ENCODE measurements at regions not wholly inside any gene's neighbourhood (a gene's known extent, or its start where the extent isn't known, plus 50 kb on each side); places are given as distances from the start of the nearest gene placed in this dataset.

DNA sequence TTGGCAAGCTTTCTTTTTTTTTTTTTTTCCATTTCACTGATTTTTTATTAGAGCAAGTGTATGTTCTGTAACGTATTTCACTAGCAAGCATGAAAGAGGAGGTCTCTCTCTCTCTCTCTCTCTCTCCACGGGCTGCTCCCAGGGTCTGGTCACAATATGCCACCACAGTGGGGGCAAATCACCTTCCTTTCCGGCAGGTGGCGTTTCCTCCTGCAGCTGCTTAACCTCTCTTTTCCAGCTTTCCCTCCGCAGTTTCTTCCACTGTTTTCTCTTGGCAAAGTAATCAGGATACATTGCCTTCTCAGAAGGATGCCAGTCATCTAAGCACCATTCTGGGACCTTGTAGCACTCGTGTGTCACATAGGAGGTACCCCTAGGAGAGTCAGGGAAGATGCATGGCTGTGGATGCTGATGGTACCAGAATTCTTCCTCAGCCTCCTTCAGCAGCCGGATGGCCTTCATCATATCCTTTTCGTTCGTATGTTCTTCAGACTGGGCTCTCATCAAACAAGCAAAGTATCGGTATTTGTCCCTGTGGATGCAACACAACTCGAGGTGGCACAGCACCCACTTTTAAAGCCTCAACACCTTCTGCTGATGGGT is 197.3 kb upstream of the PODXL start:
- no peaks in the 10 kb centered on the region for H3K79me2 ChIP-seq (ENCODE audit: low read length)
- no peak overlapping the region for H3K4me3 ChIP-seq (ENCODE audit: low read length)
- H3K36me3 ChIP-seq (replicated peaks; ENCODE audit: low read depth, low read length), result no peaks in the 10 kb centered on the region
- no peaks in the 10 kb centered on the region for H3K9me3 ChIP-seq (ENCODE audit: insufficient read depth, low read length)
- H3K9ac ChIP-seq (ENCODE audit: low read length), result no peak overlapping the region
- H3K4me2 ChIP-seq (ENCODE audit: low read length), result no peak overlapping the region
- TF ChIP-seq CTCF (IDR thresholded peaks at IDR 0.05; ENCODE audit: low read depth, low read length) (peak; percentile 52), EZH2phosphoT487 (IDR thresholded peaks at IDR 0.05; ENCODE audit: low read depth) (no peak)
- H3K27me3 ChIP-seq (ENCODE audit: low read depth, low read length), result peaks cover 34% of the 10 kb centered on the region
- H3K4me1 ChIP-seq (ENCODE audit: low read length), result no peaks in the 10 kb centered on the region
- H4K20me1 ChIP-seq (ENCODE audit: insufficient read depth, low read length), result no peaks in the 10 kb centered on the region
- no peak overlapping the region for H2AFZ ChIP-seq (ENCODE audit: low read depth, low read length)
- no peak overlapping the region for H3K27ac ChIP-seq (ENCODE audit: low read length)

- Histone ChIP-seq H2AFZ (ENCODE audit: low read depth, low read length) (no peak overlapping the region), H3K4me2 (ENCODE audit: low read length) (no peak overlapping the region), H4K20me1 (ENCODE audit: insufficient read depth, low read length) (no peaks in the 10 kb centered on the region), H3K9me3 (ENCODE audit: insufficient read depth, low read length) (no peaks in the 10 kb centered on the region), H3K4me1 (ENCODE audit: low read length) (no peaks in the 10 kb centered on the region), H3K27ac (ENCODE audit: low read length) (no peak overlapping the region), H3K27me3 (ENCODE audit: low read depth, low read length) (peaks cover 19% of the 10 kb centered on the region), H3K36me3 (replicated peaks; ENCODE audit: low read depth, low read length) (no peaks in the 10 kb centered on the region), H3K9ac (ENCODE audit: low read length) (no peak overlapping the region), H3K79me2 (ENCODE audit: low read length) (no peaks in the 10 kb centered on the region), H3K4me3 (ENCODE audit: low read length) (no peak overlapping the region)
- TF ChIP-seq CTCF (IDR thresholded peaks at IDR 0.05; ENCODE audit: low read depth, low read length) (no peak), EZH2phosphoT487 (IDR thresholded peaks at IDR 0.05; ENCODE audit: low read depth) (no peak)
These were observed 191.3 kb upstream of the PODXL start for GRCh38 chr7:131747658-131748232.

- Histone ChIP-seq H3K79me2 (ENCODE audit: low read length) (no peaks in the 10 kb centered on the region), H3K4me2 (ENCODE audit: low read length) (no peak overlapping the region), H3K36me3 (replicated peaks; ENCODE audit: low read depth, low read length) (no peaks in the 10 kb centered on the region), H3K27me3 (ENCODE audit: low read depth, low read length) (peaks cover 15% of the 10 kb centered on the region; the same call in 1 of the 2 replicates), H3K9me3 (ENCODE audit: insufficient read depth, low read length) (no peaks in the 10 kb centered on the region), H4K20me1 (ENCODE audit: insufficient read depth, low read length) (no peaks in the 10 kb centered on the region), H3K4me1 (ENCODE audit: low read length) (no peaks in the 10 kb centered on the region), H3K9ac (ENCODE audit: low read length) (no peak overlapping the region), H2AFZ (ENCODE audit: low read depth, low read length) (no peak overlapping the region), H3K27ac (ENCODE audit: low read length) (no peak overlapping the region), H3K4me3 (ENCODE audit: low read length) (no peak overlapping the region)
- no peak for TF ChIP-seq EZH2phosphoT487 (IDR thresholded peaks at IDR 0.05; ENCODE audit: low read depth)
- TF ChIP-seq CTCF (IDR thresholded peaks at IDR 0.05; ENCODE audit: low read depth, low read length), result no peak
These were observed 189.2 kb upstream of the PODXL start for GRCh38 chr7:131745390-131746248.

DNA sequence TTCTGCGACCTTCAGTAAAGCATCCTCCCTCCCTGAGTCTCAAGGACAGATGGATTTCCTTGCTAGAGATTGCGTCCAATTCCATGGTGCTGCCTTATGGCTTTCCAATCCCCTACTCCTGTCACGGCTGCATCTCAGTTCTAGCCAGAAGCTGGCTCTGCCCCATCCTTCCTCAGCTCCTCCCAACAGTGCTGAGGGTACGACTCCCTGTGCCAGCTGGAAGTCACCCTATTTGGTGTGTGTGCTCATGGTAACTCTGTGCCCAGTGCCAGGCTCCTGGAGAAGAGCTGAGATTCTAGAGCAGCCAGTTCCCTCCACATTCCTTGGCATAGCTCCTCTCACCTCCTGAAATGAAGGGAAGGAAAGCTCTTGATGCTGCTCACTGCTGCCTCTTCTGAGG is 185.0 kb upstream of the PODXL start:
- Histone ChIP-seq H2AFZ (ENCODE audit: low read depth, low read length) (no peak overlapping the region), H4K20me1 (ENCODE audit: insufficient read depth, low read length) (no peaks in the 10 kb centered on the region), H3K27me3 (ENCODE audit: low read depth, low read length) (peaks cover 6% of the 10 kb centered on the region; the same call in 1 of the 2 replicates), H3K36me3 (replicated peaks; ENCODE audit: low read depth, low read length) (no peaks in the 10 kb centered on the region), H3K79me2 (ENCODE audit: low read length) (no peaks in the 10 kb centered on the region), H3K4me3 (ENCODE audit: low read length) (no peak overlapping the region), H3K9me3 (ENCODE audit: insufficient read depth, low read length) (no peaks in the 10 kb centered on the region), H3K9ac (ENCODE audit: low read length) (no peak overlapping the region), H3K27ac (ENCODE audit: low read length) (no peak overlapping the region), H3K4me1 (ENCODE audit: low read length) (no peaks in the 10 kb centered on the region), H3K4me2 (ENCODE audit: low read length) (no peak overlapping the region)
- TF ChIP-seq CTCF (IDR thresholded peaks at IDR 0.05; ENCODE audit: low read depth, low read length), result no peak
- TF ChIP-seq EZH2phosphoT487 (IDR thresholded peaks at IDR 0.05; ENCODE audit: low read depth), result no peak

Measured in OCI-LY3 (cell line).